HG03139 (cell line): ENCODE measurements at regions not wholly inside any gene's neighbourhood (a gene's known extent, or its start where the extent isn't known, plus 50 kb on each side); places are given as distances from the start of the nearest gene placed in this dataset.
"Not testable (repeated sequence)": the region's sequence is repeated elsewhere in the genome, so short reads cannot be mapped to it uniquely, and the experiment has no call there.

Experiments
- ATAC-seq: cut with Tn5 transposase; IDR thresholded peaks from one replicate; pipeline ENCODE4 v1.9.1; 2021; ENCODE audit not compliant: unreplicated experiment

DNA sequence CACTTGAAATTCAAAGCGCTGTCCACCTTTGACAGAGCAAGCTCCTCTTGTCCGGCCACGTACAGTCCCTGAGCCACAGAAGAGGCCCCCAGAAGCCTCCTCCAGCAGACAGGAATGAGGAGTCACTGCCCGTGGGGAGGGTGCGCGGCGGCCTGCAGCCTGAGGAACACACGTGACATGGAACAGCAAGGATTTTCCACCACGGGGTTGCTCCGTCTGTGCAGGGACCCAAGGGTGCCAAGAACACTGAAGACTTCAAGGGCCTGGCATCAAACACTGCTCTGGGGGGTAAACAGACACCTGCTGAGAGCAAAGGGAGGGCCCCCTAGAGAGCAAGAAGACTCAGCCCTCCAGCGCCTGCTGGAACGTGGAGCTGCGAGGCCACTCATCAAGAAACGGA, 237.9 kb upstream of the SGCG start:
- ATAC-seq: not testable (repeated sequence)

DNA sequence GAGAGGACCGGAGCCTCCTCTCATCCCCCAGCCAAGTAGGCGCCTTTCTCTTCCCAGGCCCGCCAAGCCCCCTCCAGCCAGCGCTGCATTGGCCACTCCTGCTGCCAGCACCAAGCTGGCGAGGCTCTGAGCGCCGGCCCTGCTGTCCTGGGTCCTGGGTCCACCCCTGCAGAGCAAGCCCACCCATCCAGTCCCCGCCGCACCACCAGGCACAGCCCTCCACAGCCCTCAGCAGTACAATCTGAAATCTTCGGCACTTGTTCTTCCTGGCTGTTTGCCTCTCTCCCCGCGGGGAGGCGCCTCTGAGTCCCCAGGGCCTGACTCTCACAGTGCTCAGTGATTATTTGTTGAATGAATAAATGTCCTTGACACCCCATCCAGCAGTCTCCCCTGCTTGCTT, 236.4 kb upstream of the SGCG start:
- no peak for ATAC-seq

DNA sequence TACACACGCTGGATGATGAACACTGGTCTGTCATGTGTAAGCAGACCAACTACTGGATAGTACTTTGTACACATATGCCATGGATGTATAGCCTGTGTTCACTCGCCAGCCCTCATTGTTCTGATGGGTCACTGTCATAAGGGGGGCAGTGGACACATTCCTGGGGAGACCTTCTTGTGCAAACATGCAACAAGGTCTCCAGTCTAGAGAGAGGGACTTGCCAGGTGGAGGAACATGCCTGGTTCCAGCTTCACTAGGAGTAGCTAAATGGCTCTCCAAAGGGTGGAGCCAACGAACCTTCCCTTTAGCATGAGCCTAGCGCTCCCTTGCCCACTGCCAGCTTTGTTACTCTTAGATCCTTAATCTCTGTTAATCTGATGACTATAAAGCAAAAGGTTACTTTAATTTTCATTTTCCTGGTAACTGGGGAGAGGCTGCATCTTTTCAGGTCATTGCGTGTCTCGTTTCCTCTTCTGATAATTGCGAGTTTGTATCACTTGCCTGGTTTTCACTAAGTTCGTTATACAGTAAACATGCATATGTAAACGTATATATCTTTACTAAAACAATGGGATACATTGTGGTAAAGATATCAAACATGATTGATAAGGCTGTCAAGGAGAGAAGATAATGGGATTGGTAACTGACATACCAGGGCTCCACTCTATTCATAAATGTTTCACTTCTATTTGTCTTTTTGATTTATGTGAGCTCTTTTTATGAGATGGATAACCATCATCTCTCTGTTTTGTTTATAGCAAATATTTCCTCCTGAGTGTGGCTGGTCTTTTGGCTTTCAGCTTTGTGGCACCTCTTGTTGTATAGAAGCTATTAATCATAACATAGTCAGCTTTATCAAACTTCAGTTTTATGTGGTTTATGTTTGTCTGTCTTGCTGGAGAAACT, 235.2 kb upstream of the SGCG start:
- no peak for ATAC-seq

DNA sequence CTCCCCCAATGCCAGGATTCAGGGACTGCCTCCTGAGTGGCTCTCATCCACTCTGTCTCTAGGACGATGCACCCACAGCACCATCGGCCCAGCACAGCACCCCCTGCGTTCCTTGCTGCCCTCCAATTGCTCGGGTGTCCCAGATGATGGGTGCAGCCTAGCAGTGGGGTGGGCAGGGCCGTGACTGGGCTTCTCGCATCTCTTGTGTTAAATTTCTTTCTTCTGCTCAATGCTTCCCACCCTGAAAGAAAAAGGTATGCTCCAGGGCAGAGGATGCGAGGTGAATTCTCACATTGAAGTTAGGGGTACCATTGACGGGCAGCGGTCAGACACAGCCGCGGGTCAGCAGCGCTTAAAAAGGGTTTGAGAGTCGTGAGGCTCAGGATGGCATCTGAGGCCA, 232.4 kb upstream of the SGCG start:
- ATAC-seq: no peak

DNA sequence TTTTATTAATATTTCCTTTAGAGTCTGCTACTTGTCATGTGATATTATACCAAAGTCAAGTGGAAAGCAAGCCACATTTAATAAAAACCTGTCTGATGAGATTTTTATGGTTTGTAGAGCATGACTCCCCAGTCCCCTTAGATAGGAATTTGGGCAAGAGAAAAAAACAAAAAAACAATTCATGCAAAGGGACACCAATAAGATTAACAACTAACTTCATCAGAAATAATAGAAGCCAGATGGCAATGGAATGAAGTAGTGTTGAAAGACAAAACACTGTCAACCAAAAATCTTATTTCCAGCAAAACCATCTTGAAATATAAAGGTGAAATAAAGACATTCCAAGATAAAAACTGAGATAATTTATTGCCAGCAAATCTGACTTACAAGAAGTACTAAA, 228.8 kb upstream of the SGCG start:
- ATAC-seq: not testable (repeated sequence)

DNA sequence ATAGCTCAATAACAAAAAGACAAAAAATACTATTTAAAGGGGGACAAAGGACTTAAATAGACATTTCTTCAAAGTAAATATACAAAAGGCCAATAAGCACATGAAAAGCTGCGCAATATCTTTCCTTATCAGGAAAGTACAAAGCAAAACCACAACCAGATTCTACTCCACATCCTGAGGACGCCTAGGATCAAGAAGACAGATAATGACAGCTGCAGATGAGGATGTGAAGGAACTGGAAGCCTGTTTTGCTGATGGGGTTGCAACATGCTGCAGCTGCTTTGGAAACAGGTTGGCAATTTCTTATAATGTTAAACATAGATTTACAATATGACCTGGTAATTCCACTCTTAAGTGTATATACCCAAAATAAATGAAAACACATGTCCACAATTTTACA, 225.6 kb upstream of the SGCG start:
- not testable (repeated sequence) for ATAC-seq

DNA sequence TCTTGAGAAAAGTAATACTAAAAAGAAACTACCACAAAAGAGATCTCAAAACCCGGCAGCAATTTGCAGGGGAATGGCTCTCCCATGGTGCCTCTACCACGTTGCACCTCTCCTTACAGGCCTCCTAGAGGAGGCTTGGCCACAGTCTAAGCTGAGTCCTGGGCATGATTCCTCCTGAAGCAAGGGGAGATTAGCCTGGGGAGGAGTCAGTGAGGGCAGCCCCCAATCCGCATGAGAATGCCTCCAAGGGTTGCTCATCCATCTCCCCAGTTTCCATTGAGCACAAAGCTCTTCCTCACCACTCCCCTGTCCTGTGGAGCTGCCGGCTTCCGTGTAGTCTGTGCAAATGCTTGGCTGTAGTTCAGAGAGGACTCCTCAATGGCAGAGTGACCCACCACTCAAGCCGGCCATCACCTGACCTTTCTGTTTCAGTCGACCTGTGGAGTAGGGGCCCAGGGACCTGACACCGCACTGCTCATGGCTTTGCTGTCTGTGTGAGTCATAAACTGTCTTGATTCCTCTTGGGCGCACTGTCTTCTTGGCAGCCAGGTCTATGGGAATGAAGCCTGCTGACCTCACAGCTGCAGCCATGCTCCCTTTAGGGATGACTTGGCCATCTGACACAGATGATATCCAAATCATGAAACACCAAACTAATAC, 224.2 kb upstream of the SGCG start:
- not testable (repeated sequence) for ATAC-seq

DNA sequence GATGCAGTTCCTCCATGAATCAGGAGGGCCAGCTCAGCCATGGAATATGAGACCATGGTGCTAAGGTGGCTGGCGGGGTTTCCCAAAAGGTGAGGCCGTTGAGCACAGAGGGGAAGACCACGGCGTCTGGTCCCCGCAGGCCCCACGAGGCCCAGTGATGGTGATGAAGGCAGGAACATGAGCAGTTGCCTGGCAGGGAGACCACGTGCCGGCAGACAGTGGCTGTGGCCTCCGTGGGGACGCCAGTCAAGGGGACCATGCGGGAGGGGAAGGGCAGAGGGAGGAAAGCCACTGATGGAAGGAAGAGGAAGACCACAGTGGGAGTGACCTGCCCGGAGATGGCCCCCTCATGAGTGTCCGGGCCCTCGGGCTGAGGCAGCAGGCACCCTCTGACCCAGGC, 220.9 kb upstream of the SGCG start:
- ATAC-seq: not testable (repeated sequence)

DNA sequence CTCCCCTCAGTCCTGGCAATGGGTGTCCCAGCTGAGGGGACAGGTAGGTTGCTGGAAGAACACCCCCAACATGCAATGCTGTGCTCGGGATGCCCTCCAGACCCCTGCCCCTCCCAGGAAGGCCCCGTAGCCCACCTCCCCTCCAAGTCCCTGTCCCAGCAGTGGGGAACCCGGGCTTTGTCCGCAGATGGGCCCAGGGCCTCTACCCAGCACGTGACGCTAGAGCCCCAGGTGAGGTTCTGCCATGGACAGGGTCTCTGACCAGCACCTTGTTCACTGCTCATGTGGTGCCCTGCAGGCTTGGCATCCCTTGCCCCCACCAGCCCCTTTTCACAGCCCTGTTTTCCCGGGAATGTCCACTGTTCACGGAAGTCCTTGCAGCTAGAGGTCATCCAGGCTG, 220.0 kb upstream of the SGCG start:
- no peak for ATAC-seq

DNA sequence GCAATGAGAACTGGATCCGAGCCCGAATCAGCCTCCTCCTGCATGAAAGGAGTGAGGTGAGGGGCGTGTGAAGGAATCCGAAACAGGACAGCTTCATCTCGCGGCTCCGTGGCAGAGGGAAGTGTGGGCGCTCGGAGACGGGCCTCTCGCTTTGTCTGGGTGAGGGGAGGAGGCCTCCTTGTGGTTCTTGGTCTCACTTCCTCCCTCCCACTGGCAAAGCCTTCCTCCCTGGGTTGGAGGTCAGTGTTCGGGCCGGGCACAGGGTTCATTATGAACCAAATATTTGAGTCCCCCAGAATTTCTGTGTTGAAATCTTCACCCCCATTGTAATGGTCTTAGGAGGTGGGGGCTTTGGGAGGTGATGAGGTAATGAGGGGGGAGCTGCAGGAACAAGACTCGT, 219.4 kb upstream of the SGCG start:
- ATAC-seq: not testable (repeated sequence)

DNA sequence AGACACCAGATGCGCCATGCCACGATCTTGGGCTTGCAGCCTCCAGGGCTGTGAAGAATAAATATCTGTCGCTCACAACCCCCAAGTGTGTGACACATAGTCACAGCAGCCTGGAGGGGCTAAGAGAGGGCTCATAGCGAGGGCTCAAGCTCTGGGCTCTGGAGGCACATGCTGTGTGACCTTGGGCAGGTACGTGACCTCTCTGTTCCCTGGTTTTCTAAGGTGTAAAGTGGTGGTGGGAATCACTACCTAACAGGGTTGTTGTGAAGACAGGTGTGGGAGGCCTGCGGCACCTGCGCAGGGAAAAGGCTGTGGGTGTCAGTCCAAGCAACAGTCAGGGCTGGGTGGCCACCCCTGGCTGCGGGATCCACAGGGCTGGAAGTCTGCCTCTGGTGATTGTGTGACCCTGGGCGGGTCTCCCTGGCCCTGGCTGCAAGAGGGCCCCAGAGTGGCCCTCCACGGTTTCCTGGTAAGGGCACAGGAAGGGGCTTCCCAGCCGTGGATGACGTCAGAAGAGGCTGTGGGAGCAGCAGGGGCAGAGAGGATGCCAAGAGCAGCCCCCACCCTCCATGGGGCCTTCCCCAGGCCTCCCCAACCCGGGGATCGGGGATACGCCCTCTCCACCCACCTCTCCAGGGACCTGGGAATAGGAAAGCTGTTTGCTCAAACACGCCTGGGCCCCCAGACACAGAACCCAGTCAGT, 218.8 kb upstream of the SGCG start:
- ATAC-seq: no peak

DNA sequence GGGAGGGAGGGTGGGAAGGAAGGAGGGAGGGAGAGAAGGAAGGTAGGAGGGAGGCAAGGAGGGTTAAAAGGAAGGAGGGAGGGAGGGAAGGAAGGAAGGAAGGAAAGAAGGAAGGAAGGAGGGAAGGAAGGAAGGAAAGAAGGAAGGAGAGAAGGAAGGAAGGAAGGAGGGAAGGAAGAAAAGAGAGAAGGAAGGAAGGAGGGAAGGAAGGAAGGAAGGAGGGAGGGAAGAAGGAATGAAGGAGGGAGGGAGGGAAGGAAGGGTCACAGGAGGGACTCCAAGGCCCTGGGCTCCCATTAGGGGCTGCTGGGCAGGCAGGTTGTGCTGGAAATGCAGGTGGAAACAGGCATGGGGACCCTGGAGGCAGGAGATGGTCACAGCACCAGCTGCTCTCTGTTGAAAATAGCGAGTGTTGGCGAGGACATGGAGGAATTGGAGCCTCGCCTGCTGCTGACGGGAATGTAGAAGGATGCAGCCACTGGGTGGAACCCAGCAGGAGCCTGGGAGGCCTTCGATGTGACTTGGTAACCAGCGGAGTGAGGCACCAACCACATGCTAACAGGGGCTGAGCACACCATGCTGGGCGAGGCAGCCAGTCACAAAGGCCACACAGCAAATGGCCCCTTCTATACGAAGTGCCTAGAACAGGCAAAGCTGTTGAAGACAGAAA, 217.3 kb upstream of the SGCG start:
- not testable (repeated sequence) for ATAC-seq

DNA sequence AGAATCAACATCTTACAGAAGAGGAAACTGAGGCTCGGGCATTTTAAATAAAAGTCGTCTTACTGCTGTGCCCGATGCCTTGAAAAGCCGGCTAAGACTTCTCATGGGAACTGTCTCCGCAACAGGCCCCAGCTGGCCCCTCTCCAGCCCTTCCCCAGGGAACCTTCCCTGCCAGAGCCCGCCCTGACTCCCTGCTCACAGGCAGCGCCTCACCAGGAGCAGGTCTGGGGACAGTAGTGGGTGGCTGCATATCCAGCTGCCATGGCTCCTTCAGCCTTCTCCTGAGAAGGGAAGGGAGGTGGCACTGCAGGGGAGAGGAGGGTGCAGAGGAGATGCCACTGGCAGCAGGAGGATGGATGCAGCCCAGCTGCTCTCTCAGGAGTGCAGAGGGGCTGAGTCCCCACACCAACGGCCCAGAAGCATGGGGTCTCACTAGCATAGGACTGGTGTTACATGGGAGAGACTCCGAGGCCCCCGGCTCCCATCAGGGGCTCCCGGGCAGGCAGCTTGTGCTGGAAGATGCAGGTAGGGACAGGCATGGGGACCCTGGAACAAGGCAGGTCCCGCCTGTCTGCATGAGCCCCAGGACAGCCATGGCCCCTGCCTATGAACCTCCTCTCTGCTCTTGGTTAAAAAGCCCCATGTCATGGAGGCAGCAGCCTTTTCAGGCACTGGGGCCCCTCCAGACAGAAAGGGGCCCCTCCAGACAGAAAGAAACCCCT, 216.4 kb upstream of the SGCG start:
- no peak for ATAC-seq

DNA sequence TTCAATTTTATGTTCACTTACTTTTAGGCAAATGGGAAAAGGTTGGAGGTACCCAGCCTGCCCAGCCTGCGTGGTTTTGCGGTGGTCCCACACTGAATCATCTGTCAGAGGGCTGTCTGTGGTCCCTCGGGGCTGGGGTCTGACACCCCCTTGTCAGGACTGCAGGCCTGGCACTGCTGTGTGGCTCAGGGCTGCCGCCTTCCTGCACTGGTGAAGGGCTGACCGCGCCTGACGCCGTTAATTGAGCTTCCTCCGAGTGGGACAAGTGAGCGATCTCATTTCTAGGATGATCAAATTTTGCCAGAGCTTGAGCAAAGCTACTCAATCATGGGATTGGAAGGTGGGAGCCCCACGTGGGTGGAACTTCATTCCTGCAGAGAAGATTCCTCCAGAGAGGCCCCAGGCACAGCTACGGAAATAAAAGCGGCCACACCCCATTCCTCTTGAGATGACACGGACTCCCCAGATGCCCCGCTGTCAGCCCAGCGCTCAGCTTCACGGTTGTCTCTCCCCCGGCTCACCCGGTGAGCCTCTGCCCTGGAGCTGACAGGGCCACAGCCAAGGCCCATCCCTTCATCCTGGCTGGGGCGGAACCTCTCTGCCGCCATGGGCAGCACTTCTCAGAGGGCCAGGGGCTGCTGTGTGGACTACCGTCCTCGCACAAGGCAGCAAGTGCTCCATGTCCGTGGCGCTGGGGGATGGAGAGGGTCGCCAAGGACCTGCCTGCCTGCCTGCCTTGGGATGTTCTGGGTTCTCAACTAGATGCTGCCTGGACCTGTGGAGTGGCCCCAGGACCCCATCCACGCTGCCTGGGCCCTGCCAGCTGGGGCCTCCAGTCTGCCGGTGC, 215.5 kb upstream of the SGCG start:
- not testable (repeated sequence) for ATAC-seq

DNA sequence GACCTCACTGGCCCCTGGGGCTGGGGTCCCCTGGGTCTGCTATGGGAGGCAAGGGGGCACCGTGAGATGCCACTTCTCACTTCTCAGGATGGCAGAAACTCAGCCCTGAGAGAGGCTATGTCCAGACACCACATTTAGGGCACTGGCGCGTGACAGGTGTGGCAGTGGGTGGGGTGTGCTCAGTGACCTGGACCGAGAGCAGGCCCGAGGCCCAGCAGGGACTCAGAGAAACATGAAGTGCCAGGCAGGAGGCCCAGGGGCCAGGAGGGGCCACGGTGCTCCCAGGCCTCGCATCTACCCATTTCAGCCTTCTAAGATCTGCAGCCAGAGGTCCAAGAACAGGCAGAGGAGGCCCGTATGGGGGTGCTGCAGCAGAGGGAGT, 214.9 kb upstream of the SGCG start:
- not testable (repeated sequence) for ATAC-seq

DNA sequence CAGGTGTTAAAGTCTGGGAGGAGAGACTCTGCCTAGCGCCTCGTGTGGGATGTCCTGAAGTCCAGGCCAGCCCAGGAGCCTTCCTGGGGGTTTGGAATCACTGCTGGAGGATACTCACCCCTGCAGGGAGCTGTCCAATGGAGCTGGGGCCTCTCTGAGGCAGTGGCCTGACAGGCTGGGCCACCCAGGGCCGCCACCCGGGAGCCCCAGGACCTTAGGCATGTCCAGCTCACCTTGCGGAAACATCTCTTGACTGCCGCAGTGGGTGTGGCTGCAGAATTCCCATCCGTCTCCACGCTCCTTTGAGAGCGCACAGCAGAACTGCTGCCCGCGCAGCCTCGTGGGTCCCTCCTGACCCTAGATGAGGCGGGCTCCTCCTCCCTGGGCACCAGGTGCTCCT, 214.0 kb upstream of the SGCG start:
- not testable (repeated sequence) for ATAC-seq

DNA sequence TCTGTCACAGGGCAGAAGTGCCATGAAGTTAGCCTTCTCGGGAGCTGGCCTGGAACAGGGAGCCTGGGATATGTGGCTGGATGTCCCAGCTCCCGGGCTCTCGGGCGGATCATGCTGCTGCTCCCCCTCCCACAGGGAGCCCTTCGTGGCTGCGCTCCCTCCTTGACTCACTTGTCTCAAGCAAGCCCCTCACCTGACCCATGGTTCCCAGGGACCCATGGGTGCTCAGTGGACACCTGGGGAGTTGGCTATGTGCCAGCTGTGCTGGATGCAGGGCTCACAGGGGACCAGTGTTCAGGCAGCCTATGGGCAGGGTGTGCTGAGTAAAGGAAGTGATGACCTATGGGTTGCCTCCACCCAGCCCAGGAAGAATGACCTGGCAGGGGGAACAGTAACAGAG, 213.1 kb upstream of the SGCG start:
- no peak for ATAC-seq

DNA sequence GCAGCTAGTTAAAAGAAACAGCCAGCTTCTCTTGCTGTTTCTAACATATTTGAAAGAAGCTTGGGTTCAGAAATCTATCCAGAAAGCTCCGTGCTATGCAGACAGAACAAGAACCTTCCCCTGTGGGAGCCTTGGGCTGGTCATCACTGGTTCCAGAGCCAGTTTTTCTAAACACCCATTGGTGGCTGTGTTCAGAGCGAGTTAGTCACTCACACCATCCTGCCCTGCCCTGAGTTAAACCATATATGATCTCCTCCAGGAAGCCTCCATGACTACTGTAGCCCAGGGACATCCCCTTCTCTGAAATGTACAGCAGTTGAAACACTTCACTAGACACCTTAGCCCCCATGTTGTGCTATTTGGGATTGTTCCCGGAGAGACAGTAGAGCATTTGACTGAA, 200.8 kb upstream of the SGCG start:
- ATAC-seq: no peak

DNA sequence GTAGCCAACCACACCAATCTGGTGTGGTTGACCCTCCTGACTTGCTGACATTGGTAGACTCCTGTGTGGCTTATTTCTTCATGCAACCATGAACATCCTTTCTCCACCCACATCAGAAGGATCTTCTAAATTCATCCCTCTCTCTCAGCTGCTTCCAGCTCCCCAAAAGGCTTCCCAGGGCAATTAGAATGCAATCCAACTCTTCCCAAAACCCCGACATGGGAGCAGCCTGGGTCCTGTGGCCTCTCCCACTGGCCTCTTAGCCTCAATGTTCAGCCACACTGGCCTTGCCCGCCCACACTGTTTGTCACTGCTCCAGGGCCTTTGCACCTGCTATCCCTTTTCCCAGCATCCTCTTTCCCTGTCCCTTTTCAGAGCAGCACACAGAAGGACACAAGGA, 199.8 kb upstream of the SGCG start:
- ATAC-seq: no peak

DNA sequence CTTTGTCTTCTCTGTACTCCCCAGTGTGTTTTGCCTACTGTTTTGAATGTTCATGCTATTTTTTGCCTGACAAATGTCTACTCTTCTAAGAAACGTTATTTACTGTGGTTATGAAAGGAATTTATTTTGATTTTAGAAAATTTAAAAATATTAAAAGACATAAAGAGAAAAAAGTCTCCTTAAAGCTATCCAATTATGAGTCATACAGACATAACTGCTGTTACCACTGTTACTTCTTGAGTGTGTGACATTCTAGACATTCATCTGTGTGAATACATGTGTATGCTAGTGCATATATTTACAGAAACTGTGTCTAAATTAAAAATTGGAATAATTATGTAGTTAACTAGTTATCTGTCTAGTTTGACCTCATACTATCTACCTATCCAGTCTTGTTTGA, 187.6 kb upstream of the SGCG start:
- ATAC-seq: no peak
